ENCODE measurements at regions not wholly inside any gene's neighbourhood (a gene's known extent, or its start where the extent isn't known, plus 50 kb on each side); places are given as distances from the start of the nearest gene placed in this dataset.

- TF ChIP-seq, protein P1, sequence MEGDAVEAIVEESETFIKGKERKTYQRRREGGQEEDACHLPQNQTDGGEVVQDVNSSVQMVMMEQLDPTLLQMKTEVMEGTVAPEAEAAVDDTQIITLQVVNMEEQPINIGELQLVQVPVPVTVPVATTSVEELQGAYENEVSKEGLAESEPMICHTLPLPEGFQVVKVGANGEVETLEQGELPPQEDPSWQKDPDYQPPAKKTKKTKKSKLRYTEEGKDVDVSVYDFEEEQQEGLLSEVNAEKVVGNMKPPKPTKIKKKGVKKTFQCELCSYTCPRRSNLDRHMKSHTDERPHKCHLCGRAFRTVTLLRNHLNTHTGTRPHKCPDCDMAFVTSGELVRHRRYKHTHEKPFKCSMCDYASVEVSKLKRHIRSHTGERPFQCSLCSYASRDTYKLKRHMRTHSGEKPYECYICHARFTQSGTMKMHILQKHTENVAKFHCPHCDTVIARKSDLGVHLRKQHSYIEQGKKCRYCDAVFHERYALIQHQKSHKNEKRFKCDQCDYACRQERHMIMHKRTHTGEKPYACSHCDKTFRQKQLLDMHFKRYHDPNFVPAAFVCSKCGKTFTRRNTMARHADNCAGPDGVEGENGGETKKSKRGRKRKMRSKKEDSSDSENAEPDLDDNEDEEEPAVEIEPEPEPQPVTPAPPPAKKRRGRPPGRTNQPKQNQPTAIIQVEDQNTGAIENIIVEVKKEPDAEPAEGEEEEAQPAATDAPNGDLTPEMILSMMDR (IDR thresholded peaks at IDR 0.05), result no peak
- TF ChIP-seq POLR2A (IDR thresholded peaks at IDR 0.05) (no peak), POLR2AphosphoS5 (IDR thresholded peaks at IDR 0.05) (no peak), EP300 (IDR thresholded peaks at IDR 0.05) (no peak)
These were observed 325.4 kb upstream of the SFSWAP start for GRCh38 chr12:131385313-131386166.
